ENCODE measurements at regions not wholly inside any gene's neighbourhood (a gene's known extent, or its start where the extent isn't known, plus 50 kb on each side); places are given as distances from the start of the nearest gene placed in this dataset.

DNA sequence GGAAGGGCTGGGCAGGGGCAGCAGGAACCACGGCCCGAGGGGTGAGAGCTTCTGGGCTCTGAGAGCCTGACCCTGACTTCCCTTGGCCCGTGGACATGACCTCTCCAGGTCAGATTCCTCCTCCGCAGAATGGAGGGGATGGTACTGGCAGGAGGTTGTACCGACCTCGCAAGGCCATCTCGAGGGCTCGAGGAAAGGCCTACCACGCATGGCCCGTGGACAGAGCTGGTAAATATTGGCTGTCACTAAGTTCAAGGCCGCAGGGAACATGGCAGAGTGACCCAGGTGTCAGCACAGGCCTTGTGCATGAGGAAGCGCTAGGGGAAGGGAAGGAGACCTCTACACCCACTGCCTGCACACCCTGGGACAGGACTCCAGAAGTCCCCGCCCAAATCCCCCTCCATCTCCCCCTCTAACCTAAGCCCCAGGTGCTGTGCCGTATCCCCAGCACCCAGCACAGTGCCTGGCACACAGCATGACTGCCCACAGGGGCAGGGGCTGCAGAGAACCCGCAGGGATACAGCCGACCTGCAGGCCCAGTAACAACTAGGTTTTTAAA lies 54.9 kb upstream of the PPP2R5C start:
- DNase-seq (ENCODE audit: low read depth): no peak

DNA sequence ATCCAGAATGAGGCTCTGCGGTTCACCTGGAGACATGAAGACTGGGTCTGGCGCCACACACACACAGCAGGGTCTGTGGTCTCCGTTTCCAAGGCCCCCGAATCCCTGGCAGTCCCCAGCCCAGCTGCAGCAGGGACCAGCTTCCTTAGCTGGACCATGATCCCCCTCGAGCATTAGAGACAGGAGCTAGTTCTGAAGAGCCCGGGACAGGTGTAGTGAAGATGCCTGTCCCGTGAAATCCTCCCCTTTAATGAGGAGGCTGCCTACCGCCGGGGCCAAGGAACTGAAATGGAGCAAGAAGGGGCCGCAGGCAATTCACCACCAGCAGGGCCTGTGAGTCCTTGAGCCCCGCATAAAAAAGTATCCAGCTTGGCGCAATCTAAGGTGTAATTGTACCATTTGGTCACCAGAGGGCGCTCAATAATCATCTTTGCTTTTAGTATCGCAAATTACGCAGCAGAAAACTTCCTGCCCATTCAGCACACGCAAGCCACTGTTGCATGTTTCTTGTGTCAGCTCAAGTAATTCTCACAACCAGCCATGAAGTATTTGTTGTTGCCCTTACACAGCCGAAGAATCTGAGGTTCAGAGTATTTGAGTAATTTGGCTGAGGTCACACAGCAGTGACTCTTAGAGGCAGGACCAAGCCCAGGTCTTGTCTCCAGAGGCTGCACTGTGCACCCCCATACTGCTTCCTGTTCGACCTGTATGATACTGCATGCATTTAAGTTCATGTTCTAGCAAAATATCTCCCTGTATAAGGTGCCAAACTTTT lies 54.3 kb upstream of the PPP2R5C start:
- peak; percentile 26 for DNase-seq (ENCODE audit: low read depth)

DNA sequence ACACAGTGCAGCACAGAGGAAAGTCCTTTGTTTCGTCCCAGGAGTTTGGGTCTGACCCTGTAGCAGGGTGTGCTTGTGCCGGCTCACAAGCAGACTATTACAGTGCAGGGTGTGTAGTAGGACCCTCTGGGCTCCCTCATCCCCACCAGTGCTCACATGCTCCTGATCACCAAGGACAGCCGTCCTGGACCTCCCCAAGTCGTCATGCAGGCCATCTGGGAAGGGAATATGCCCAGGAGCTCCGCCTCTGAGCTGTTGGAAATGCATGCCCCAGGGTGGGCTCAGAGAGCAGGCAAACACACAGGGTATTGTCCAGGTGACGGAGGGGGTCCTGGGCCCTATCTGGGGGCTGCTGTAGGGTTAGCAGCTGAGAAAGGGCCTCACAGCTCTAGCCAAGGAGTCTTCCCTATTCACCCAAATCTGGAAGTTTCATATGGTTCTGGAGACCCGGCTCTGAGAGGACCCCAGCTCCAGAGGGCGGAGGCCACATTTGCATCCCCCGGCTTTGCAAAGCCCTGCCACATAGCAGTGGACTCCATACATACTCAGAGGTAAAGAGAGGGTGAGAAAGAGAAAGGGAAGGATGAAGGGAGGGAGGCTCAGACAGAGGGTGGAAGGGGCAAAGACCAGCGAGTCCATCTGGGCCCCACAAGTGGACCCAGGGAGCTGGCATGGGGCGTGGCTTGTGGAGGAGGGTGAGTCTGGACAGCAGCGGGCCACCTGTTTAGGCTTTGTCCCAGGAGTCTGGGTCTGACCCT lies 53.5 kb upstream of the PPP2R5C start:
- no peak for DNase-seq (ENCODE audit: low read depth)

DNA sequence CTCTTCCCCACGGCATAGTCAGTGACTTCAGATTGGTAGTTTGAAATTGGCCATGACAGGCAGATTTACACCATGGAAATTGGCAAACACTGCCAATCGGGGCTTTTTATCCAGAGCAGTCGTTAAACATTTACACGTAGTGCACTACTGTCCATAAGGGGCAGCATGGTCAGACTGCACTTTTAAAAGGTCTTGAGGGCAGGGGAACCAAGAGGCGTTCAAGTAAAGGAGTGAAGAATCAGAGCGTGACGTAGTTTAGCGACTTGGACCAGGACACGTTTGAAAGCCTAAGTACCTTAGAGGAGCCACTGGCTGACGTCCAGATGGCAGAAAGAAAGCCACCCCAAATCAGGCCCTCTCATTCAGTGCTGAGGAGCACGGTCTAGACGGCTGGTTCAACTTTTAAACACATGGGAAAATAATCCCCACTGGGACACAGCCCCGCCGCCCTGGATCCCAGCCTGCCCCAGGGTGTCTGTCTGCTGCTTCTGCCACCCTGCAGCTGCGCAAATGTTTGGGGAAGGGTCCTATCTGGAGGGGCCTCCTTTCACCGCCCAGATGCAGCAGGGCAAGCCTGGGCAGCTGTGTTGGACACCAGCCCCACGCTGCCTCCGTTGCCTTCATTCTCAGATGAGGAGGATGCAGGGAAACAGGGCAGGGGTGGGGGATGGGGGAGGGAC lies 52.5 kb upstream of the PPP2R5C start:
- DNase-seq (ENCODE audit: low read depth): no peak

DNA sequence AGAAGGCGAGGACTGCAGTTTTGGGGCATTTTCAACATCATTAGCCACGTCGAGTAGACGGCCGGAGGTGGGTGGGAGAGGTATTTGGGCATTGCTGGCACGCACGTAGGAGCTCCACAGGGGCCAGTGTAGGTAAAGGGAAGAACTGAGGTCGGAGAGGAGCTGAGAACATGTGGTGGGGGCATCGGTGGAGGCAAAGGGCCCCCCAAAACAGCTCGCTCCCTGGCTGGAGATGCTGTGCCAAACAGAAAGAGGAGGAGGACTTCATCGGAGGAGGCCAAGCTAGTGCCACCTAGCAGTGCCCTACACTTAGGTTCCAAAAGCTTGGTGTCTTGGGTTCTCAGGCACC lies 52.0 kb upstream of the PPP2R5C start:
- DNase-seq (ENCODE audit: low read depth): no peak

DNA sequence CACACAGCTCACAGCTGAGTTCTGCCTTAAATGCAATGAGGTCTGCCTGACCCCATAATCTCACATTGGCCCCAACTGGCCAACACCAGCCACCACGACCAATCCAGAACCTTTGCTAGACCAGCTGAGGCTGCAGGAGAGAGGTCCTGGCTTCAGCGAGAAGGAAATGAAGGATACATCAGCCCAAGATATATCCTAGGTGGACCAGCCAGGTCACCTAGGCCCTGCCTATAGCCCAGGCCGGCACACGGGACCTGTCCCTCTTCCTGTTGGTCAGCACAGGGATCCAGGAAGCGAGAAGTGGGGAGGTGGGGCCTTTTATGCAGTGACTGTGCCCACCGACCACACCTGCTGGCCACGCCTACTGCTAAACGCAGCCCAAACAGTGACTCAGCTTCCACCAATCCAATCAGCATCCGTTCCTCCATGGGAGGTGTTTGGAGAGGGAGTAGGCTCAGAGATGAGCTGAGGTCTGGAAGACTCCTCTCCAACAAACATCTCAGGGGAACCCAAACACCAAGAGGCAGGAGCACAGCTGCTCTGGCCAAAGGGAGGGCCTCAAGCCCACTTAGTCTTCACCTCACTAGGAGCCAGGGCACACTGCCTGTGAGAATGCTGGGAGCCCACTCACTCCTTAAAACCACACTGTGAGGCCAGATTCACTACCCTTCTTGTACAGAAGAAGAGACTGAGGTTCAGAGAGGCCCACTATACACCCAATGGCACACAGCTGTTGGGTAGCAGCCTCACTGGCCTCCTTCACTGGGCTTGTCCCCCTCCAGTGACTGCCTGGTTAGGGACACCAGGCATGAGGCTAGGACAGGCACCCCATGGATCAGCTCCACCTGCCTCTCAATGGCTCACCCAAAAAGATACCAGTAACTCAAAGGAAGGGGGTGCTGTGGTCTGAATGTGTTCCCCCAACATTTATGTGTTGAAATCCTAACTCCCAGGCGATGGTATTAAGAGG lies 51.3 kb upstream of the PPP2R5C start:
- no peak for DNase-seq (ENCODE audit: low read depth)

DNA sequence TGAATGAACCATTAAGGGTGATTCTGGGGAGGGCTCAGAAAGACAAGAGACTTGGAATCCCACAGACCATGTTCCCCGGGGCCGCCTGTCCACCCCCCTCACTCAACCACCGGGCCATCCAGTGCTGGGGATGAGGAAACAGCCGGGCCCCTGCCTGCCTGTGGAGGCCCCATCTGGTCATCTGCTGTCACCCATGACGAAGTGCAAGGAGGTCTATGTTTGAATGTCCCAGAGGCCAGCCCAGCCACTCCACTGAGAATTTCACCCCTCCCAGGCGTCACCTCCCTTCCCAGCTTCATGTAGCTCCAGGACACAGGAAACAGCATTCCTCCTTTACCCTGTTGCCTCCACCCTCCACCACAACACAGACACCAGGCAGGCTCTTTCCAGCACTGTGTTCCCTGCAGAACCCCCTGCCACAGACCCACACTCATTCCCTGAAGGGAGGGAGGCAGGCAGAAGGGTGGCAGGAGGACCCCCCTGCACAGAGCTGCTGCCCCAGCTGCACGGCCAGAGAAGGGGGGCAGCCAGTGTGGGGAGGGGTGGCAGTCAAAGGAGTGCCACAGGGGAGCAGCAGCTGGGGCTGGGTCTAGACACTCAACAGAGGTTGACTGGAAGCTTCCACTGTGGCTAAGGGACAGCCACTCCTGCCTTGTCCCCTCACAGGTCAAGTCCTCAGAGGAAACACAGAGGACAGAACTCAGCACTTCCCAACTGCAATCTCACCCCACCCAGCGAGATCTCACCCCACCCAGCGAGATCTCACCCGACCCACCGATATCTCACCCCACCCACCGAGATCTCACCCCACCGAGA lies 50.3 kb upstream of the PPP2R5C start:
- DNase-seq (ENCODE audit: low read depth): no peak

All from CMK (cell line).